Spleen (tissue), 11 donors: ENCODE measurements at regions not wholly inside any gene's neighbourhood (a gene's known extent, or its start where the extent isn't known, plus 50 kb on each side); places are given as distances from the start of the nearest gene placed in this dataset.

Experiments used
- DNase-seq: peaks from one replicate; pipeline ENCODE4 v3.0.0-alpha.2; 2020
- H3K27ac ChIP-seq, 8 donors: fragments of 200-600 bp; sonication (generic) in 7 of 8; 1 replicate in 4 of 8; 2 replicates in 4 of 8; pipeline versions ENCODE4 v1.5.0 to v1.8.0; 2016 to 2021; ENCODE audit warnings: inconsistent platforms in 4 of 8, mild to moderate bottlenecking in 4 of 8, moderate library complexity in 1 of 8
- H3K27me3 ChIP-seq, 7 donors: fragments of 200-600 bp; sonication (generic) in 6 of 7; replicated peaks in 1 of 7; 1 replicate in 4 of 7; 2 replicates in 3 of 7; pipeline versions ENCODE4 v1.5.0 to v1.8.0; 2016 to 2021; ENCODE audit warnings: inconsistent platforms in 3 of 7, mild to moderate bottlenecking in 1 of 7
- H3K36me3 ChIP-seq, 6 donors: fragments of 200-600 bp; sonication (generic) in 5 of 6; 1 replicate in 4 of 6; 2 replicates in 2 of 6; pipeline versions ENCODE4 v1.5.0 to v1.8.0; 2016 to 2021; ENCODE audit warnings: inconsistent platforms in 2 of 6
- H3K4me1 ChIP-seq, 6 donors: fragments of 200-600 bp; sonication (generic) in 5 of 6; 1 replicate in 3 of 6; 2 replicates in 3 of 6; pipeline versions ENCODE4 v1.5.0 to v1.8.0; 2016 to 2021; ENCODE audit warnings: inconsistent platforms in 3 of 6
- H3K4me3 ChIP-seq, 8 donors: fragments of 200-600 bp; sonication (generic) in 7 of 8; 1 replicate in 4 of 8; 2 replicates in 4 of 8; pipeline versions ENCODE4 v1.5.0 to v1.8.0; 2016 to 2021; ENCODE audit warnings: inconsistent platforms in 4 of 8, mild to moderate bottlenecking in 4 of 8, moderate library complexity in 2 of 8
- H3K9me3 ChIP-seq, 8 donors: fragments of 200-600 bp; sonication (generic) in 7 of 8; 1 replicate in 4 of 8; 2 replicates in 4 of 8; pipeline versions ENCODE4 v1.5.0 to v1.8.0; 2016 to 2021; ENCODE audit warnings: inconsistent platforms in 4 of 8
- POLR2A ChIP-seq, 3 donors: fragments of 450-650 bp; IDR thresholded peaks; one replicate each; pipeline ENCODE4 v1.5.1; 2017; ENCODE audit warnings: antibody characterized with exemption in 3 of 3, mild to moderate bottlenecking in 1 of 3
- POLR2AphosphoS5 ChIP-seq, 3 donors: sonication (generic); formaldehyde crosslinking; IDR thresholded peaks; one replicate each; pipeline ENCODE4 v1.5.1; 2017; ENCODE audit warnings: antibody characterized with exemption in 3 of 3
- WGBS, 5 donors: extraction: QIAGEN DNeasy Blood & Tissue Kit in 3 of 5; methylation state at CpG; one replicate each; pipeline versions ENCODE4 v1.1.5 to v1.1.7; 2013 to 2018; 5-methylcytosine and 5-hydroxymethylcytosine counted together
- intact Hi-C: fragments of 100-400 bp; cut with DNase I; formaldehyde crosslinking; loops from one replicate; pipeline ENCODE4 v1.15.0; 2023; ENCODE audit warnings: low total_unique reads
- TF ChIP-seq, protein P1 (sequence below), 11 experiments: fragments of 200-600 bp in 7 of 11; fragments of 450-650 bp in 4 of 11; sonication (generic) in 4 of 11; IDR thresholded peaks in 8 of 11; conservative IDR thresholded peaks in 3 of 11; 1 replicate in 7 of 11; 2 replicates in 4 of 11; pipeline versions ENCODE4 v1.4.0 to v1.8.0; 2016 to 2021; ENCODE audit warnings: antibody characterized with exemption in 11 of 11, inconsistent platforms in 4 of 11, mild to moderate bottlenecking in 1 of 11
- donor health status: healthy with polysubstance abuse.
- donor health status: DM: no; HTN: no; CAD: no; lungs with moderate emphysema.
- donor health status: DM: no; HTN: no; CAD: no.
- donor health status: Bipolar disorder and iron deficiency.
- donor health status: healthy.
- donor health status: DM: no; HTN: no; CAD: no.
- donor health status: DM: yes; HTN: yes; CAD: no.

DNA sequence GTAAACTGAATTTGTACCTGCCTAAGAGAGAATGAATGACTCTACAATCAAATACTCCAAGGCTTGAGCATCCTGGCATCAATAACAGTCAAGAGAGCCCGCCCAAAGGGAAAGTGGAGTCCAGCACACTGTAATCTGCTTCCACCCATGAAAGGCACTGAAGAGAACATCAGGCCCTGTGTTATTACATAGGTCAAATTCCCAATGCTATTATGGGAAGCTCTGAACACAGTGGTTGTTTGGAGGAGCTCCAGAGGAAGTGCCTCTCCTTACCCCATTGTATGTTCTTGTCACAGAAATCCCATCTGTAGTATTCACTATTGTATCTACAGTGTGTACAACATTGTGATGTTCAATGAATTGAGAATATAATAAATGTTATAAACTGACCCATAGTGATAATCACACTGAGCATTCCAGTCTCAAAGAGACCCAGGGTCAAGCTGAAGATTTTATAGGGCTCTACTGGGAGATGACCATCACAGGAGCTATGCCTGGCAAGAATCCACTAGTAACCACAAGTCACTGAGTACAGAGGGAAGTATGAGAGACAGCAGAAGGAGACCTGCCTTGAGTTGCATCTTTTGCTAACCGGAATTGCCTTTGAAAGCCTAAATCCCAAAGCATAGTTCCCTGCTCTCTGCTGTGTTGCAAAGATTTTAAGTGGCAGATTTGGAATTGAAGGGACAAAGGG, 446.7 kb downstream of the GJA1 start:
- H3K27me3 ChIP-seq, result no peaks in the 10 kb centered on the region
- DNase-seq, result no peak
- TF ChIP-seq, protein P1, sequence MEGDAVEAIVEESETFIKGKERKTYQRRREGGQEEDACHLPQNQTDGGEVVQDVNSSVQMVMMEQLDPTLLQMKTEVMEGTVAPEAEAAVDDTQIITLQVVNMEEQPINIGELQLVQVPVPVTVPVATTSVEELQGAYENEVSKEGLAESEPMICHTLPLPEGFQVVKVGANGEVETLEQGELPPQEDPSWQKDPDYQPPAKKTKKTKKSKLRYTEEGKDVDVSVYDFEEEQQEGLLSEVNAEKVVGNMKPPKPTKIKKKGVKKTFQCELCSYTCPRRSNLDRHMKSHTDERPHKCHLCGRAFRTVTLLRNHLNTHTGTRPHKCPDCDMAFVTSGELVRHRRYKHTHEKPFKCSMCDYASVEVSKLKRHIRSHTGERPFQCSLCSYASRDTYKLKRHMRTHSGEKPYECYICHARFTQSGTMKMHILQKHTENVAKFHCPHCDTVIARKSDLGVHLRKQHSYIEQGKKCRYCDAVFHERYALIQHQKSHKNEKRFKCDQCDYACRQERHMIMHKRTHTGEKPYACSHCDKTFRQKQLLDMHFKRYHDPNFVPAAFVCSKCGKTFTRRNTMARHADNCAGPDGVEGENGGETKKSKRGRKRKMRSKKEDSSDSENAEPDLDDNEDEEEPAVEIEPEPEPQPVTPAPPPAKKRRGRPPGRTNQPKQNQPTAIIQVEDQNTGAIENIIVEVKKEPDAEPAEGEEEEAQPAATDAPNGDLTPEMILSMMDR (IDR thresholded peaks at IDR 0.05 in 8 of 11, conservative IDR thresholded peaks at IDR 0.05 in 3 of 11), result no peak
- no peaks in the 10 kb centered on the region for H3K36me3 ChIP-seq
- H3K4me1 ChIP-seq, result no peaks in the 10 kb centered on the region
- WGBS, 5 donors, result 54 to 84% (median 78%) methylated on average over 2 of the region's 2 CpGs
- H3K27ac ChIP-seq, result no peak overlapping the region
- intact Hi-C loops, result no loop called here
- no peak overlapping the region for H3K4me3 ChIP-seq
- H3K9me3 ChIP-seq, result no peaks in the 10 kb centered on the region

DNA sequence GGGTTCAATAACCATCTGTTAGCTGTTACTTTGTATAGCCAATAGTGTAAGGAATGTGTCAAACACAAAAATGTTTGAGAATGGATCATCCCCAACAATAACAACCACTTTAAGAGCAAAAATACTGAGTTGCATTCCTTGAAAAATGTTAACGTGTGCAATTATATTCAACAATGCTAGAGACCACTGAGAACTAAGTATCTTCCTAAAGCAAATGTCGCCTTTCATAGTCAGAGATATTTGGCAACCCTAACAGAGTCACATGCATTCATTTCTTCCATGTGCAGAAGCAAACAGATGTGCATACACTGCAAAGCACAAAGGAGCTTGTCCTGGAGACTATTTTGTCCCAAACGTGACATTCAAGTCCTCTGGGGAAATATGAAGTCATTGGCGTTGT, 448.6 kb downstream of the GJA1 start:
- DNase-seq, result no peak

DNA sequence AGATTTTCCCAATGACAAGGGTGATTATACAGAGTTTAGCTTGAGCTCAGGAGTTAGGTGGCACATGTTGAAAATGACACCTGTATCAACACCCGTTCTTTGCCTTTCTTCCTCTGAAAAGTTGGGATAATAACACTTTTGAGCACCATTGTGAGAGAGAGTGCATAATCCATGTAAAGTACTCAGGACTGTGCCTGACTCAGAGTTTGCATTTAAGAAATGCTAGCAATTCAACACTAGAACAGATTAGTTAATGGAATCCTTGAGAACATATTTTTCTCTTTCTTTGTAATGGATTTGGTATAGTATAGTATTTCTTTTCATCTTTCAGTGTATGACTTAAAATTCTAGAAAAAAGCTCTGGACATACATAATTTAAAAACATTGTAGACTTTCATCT, 449.2 kb downstream of the GJA1 start:
- intact Hi-C loops, result no loop called here
- TF ChIP-seq, protein P1 (IDR thresholded peaks at IDR 0.05 in 8 of 11, conservative IDR thresholded peaks at IDR 0.05 in 3 of 11), result no peak
- no peak for TF ChIP-seq POLR2A (IDR thresholded peaks at IDR 0.05)
- TF ChIP-seq POLR2AphosphoS5 (IDR thresholded peaks at IDR 0.05), result no peak

More for the DNA sequence above, 448.6 kb downstream of the GJA1 start:
- Histone ChIP-seq H3K4me3 (no peak overlapping the region), H3K9me3 (no peaks in the 10 kb centered on the region), H3K27me3 (no peaks in the 10 kb centered on the region), H3K4me1 (no peaks in the 10 kb centered on the region), H3K36me3 (no peaks in the 10 kb centered on the region), H3K27ac (no peak overlapping the region)
- intact Hi-C loops, result no loop called here
- WGBS, 5 donors, result 76 to 89% (median 80%) methylated on average over 4 of the region's 4 CpGs
- no peak for TF ChIP-seq POLR2A (IDR thresholded peaks at IDR 0.05)
- no peak for TF ChIP-seq POLR2AphosphoS5 (IDR thresholded peaks at IDR 0.05)
- TF ChIP-seq, protein P1 (IDR thresholded peaks at IDR 0.05 in 8 of 11, conservative IDR thresholded peaks at IDR 0.05 in 3 of 11), result no peak

DNA sequence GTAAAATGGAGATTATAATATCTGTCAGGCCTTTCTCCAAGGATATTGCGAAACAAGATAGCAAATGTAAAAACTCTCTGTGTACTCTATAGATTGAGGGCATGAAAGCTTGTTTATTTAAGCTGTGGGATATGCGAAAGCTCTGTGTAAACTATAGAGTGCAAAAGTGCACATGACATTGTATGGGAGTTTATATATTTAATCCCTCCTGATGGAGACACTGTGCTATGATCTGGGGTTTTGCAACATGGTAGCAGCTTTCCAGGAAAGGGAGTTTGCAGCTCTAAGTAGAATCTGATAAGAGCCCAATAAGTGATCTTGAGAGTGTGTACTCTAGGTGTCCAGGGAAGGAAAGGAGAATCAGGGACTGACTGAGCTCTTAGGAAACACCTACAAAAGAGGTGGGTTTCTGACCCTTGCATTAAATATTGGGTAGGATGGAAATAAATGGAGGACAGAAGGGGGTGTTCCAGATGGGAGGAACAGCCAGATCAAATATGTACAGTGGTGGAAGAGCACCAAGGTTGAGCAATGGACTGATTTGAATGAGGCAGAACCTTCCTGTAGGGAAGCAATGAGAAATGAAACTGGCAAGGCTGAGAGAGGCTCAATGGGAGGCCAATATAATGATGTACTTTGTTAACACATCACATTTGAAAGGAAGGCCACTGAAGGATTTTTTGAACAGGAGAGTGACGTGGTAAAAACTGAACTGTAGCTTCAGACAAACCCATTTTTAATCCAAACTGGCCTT, 450.1 kb downstream of the GJA1 start:
- no peaks in the 10 kb centered on the region for H3K4me1 ChIP-seq
- H3K9me3 ChIP-seq, result no peaks in the 10 kb centered on the region
- H3K27me3 ChIP-seq, result no peaks in the 10 kb centered on the region
- H3K4me3 ChIP-seq, result no peak overlapping the region
- no peak for TF ChIP-seq POLR2AphosphoS5 (IDR thresholded peaks at IDR 0.05)
- TF ChIP-seq POLR2A (IDR thresholded peaks at IDR 0.05), result no peak
- TF ChIP-seq, protein P1 (IDR thresholded peaks at IDR 0.05 in 8 of 11, conservative IDR thresholded peaks at IDR 0.05 in 3 of 11), result no peak
- 78 to 90% (median 84%) methylated on average over 3 of the region's 3 CpGs for WGBS, 5 donors
- intact Hi-C loops, result no loop called here
- H3K36me3 ChIP-seq, result no peaks in the 10 kb centered on the region
- DNase-seq, result no peak
- H3K27ac ChIP-seq, result no peak overlapping the region

More for the DNA sequence above, 449.2 kb downstream of the GJA1 start:
- no peaks in the 10 kb centered on the region for H3K36me3 ChIP-seq
- no peaks in the 10 kb centered on the region for H3K4me1 ChIP-seq
- WGBS, 5 donors, result 58 to 80% (median 68%) methylated on average over 1 of the region's 1 CpG
- H3K27me3 ChIP-seq, result no peaks in the 10 kb centered on the region
- no peak for DNase-seq
- H3K27ac ChIP-seq, result no peak overlapping the region
- no peaks in the 10 kb centered on the region for H3K9me3 ChIP-seq
- no peak overlapping the region for H3K4me3 ChIP-seq
